ENCODE measurements at regions not wholly inside any gene's neighbourhood (a gene's known extent, or its start where the extent isn't known, plus 50 kb on each side); places are given as distances from the start of the nearest gene placed in this dataset.

DNA sequence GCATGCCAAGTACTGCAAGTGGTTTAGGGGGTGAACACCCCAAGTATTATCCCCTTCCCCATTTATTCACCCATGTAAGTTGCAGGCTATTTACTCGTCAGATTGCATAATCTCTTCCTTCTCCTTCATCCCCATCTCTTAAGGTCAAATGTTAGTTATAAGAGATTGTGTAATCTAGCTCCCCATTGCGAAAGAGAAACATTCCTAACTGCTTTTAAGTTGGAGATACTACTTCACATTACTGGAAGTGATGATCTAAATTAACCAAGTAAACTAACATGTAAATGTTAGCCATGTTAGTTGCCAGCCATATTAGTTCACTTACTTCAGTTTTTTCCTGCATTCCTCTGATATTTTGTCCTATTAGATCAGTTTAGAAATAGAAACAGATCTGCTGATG, 262.3 kb downstream of the TAF11L14 start:
- WGBS, 5 donors: 32 to 42% (median 39%) methylated on average over 2 of the region's 2 CpGs
- H3K27ac ChIP-seq: no peak overlapping the region
- intact Hi-C loops (cut with DNase I; ENCODE audit: low total_unique reads): no loop called here
- no peaks in the 10 kb centered on the region for H3K9me3 ChIP-seq
- no peaks in the 10 kb centered on the region for H3K27me3 ChIP-seq
- TF ChIP-seq POLR2AphosphoS5 (IDR thresholded peaks at IDR 0.05): no peak
- no peak for TF ChIP-seq POLR2A (IDR thresholded peaks at IDR 0.05)
- TF ChIP-seq, protein P1, sequence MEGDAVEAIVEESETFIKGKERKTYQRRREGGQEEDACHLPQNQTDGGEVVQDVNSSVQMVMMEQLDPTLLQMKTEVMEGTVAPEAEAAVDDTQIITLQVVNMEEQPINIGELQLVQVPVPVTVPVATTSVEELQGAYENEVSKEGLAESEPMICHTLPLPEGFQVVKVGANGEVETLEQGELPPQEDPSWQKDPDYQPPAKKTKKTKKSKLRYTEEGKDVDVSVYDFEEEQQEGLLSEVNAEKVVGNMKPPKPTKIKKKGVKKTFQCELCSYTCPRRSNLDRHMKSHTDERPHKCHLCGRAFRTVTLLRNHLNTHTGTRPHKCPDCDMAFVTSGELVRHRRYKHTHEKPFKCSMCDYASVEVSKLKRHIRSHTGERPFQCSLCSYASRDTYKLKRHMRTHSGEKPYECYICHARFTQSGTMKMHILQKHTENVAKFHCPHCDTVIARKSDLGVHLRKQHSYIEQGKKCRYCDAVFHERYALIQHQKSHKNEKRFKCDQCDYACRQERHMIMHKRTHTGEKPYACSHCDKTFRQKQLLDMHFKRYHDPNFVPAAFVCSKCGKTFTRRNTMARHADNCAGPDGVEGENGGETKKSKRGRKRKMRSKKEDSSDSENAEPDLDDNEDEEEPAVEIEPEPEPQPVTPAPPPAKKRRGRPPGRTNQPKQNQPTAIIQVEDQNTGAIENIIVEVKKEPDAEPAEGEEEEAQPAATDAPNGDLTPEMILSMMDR (IDR thresholded peaks at IDR 0.05): no peak
- no peak for TF ChIP-seq EP300 (IDR thresholded peaks at IDR 0.05)
- H3K4me3 ChIP-seq: no peak overlapping the region
- H3K36me3 ChIP-seq: no peaks in the 10 kb centered on the region
- no peak for DNase-seq
- H3K4me1 ChIP-seq: no peaks in the 10 kb centered on the region

DNA sequence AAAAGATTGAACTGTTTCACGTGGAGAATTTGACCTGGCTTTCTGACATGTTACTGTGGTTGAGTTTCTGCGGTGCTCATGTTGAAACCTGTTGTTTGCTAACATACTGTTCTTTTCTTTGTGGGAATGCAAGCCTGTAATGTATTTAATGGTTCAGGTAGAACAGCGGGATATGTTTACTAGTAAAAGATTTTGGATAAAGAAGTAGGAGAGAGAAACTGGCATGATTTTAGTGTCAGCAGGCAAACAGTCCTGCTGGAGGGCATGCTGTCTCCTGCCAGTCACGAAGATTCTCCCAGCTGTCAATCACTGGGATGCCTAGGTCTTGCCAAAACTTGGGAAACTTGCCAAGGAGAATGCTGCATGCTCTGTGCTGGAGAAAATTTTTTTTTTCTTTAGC, 263.5 kb downstream of the TAF11L14 start:
- Histone ChIP-seq H3K36me3 (no peaks in the 10 kb centered on the region), H3K27me3 (no peaks in the 10 kb centered on the region), H3K27ac (no peak overlapping the region), H3K4me1 (no peaks in the 10 kb centered on the region), H3K9me3 (no peaks in the 10 kb centered on the region), H3K4me3 (no peak overlapping the region)
- no peak for DNase-seq
- intact Hi-C loops (cut with DNase I; ENCODE audit: low total_unique reads): no loop called here
- TF ChIP-seq EP300 (IDR thresholded peaks at IDR 0.05) (no peak), POLR2AphosphoS5 (IDR thresholded peaks at IDR 0.05) (no peak), POLR2A (IDR thresholded peaks at IDR 0.05) (no peak)
- TF ChIP-seq, protein P1 (IDR thresholded peaks at IDR 0.05): no peak
- 64 to 73% (median 65%) methylated on average over 4 of the region's 4 CpGs for WGBS, 5 donors

DNA sequence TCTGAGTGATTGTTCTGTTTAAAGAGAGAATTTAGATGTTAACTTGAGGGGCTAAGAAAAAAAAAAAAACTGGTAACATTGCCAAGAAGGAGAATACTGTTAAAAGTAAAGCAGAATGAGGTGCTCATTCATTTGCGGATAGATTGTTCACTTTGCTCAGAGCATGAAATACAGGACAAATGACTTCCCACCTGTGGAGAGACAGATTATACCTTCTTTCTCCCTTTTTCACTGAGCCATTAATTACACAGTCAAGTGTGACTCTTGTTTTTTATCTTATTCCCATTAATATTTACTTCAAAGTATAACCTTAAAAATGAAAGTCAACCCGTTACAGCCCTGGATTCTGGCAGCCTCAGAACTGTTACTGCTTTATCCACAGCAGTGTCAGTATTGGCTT, 264.5 kb downstream of the TAF11L14 start:
- no peaks in the 10 kb centered on the region for H3K27me3 ChIP-seq
- no peaks in the 10 kb centered on the region for H3K4me1 ChIP-seq
- no peaks in the 10 kb centered on the region for H3K36me3 ChIP-seq
- H3K4me3 ChIP-seq: no peak overlapping the region
- peaks cover 0 to under 1% (median under 1%) of the 10 kb centered on the region in 4 donors for H3K9me3 ChIP-seq
- 42 to 56% (median 46%) methylated on average over 2 of the region's 2 CpGs for WGBS, 5 donors
- no peak overlapping the region for H3K27ac ChIP-seq
- no peak for TF ChIP-seq EP300 (IDR thresholded peaks at IDR 0.05)
- no peak for TF ChIP-seq POLR2A (IDR thresholded peaks at IDR 0.05)
- TF ChIP-seq, protein P1 (IDR thresholded peaks at IDR 0.05): no peak
- TF ChIP-seq POLR2AphosphoS5 (IDR thresholded peaks at IDR 0.05): no peak
- intact Hi-C loops (cut with DNase I; ENCODE audit: low total_unique reads): no loop called here
- no peak for DNase-seq

DNA sequence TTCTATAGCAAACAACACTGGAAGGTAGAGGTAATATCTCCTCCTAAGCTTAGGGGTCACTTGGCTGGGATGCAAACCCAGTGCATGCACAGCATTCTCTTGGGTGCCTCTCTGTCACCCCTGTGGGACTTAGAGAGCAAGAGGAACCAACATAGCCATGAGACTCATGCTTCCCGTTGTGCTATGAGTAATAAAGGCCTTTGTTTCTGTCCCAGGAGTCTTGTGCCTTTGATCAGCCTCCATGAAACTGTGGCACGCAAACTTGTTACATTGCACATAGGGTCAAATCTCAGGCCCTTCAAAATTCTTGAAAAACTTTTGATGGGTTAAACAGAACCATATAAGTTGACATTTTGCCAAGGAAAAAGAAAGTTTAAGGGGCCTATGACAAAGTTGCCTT, 272.8 kb downstream of the TAF11L14 start:
- 72 to 89% (median 79%) methylated on average over 2 of the region's 2 CpGs for WGBS, 5 donors
- Histone ChIP-seq H3K9me3 (peaks cover 0 to 23% (median 5%) of the 10 kb centered on the region in 4 donors), H3K36me3 (no peaks in the 10 kb centered on the region), H3K27me3 (no peaks in the 10 kb centered on the region), H3K4me3 (no peak overlapping the region), H3K27ac (no peak overlapping the region), H3K4me1 (no peaks in the 10 kb centered on the region)
- TF ChIP-seq POLR2AphosphoS5 (IDR thresholded peaks at IDR 0.05) (no peak), POLR2A (IDR thresholded peaks at IDR 0.05) (no peak)
- TF ChIP-seq, protein P1 (IDR thresholded peaks at IDR 0.05): no peak
- intact Hi-C loops (cut with DNase I; ENCODE audit: low total_unique reads): no loop called here
- DNase-seq: no peak
